ENCODE measurements at regions not wholly inside any gene's neighbourhood (a gene's known extent, or its start where the extent isn't known, plus 50 kb on each side); places are given as distances from the start of the nearest gene placed in this dataset.
"Not testable (repeated sequence)": the region's sequence is repeated elsewhere in the genome, so short reads cannot be mapped to it uniquely, and the experiment has no call there.

- FAIRE-seq; H3K9me3 ChIP-seq (ENCODE audit: insufficient read depth in 2 of 2, low read depth in 1 of 2, low read length in 1 of 2); H3K14ac ChIP-seq (ENCODE audit: insufficient read length); H3K23ac ChIP-seq (ENCODE audit: insufficient read length); DNase-seq (ENCODE audit: low read depth in 1 of 2, low spot score in 2 of 2); H3K4me1 ChIP-seq (replicated peaks in 1 of 4; ENCODE audit: control insufficient read depth in 3 of 4, insufficient read depth in 4 of 4, low read length in 3 of 4); H3K56ac ChIP-seq (replicated peaks; ENCODE audit: insufficient read length, low read depth, low read length); H3K27me3 ChIP-seq (replicated peaks in 1 of 4; ENCODE audit: control insufficient read depth in 3 of 4, extremely low read depth in 1 of 4, insufficient read depth in 3 of 4, low read length in 3 of 4); H3K9ac ChIP-seq (replicated peaks in 1 of 4; ENCODE audit: extremely low read depth in 1 of 4, low read depth in 3 of 4, low read length in 3 of 4); H2BK15ac ChIP-seq (ENCODE audit: low read length); H3K79me1 ChIP-seq (ENCODE audit: low read depth, low read length); H2AK5ac ChIP-seq (ENCODE audit: low read depth, low read length); H4K20me1 ChIP-seq (replicated peaks in 1 of 2; ENCODE audit: control insufficient read depth in 1 of 2, insufficient read depth in 2 of 2, low read length in 2 of 2); H2AFZ ChIP-seq (ENCODE audit: low read length); H3K23me2 ChIP-seq (ENCODE audit: low read depth, low read length); H3K36me3 ChIP-seq (ENCODE audit: control insufficient read depth in 2 of 4, insufficient read depth in 4 of 4, low read length in 3 of 4); H2BK12ac ChIP-seq (ENCODE audit: low read depth, low read length); H4K8ac ChIP-seq (ENCODE audit: extremely low read depth, insufficient read depth, low read length); H3K27ac ChIP-seq (ENCODE audit: low read depth, low read length); H3K18ac ChIP-seq (ENCODE audit: extremely low read depth, low read length): not testable (repeated sequence)
- Histone ChIP-seq H3K79me2 (ENCODE audit: control insufficient read depth in 1 of 2, insufficient read depth in 2 of 2, low read length in 2 of 2) (peaks cover 4 to 51% of the 10 kb centered on the region in 2 experiments), H3K4me2 (ENCODE audit: insufficient read depth in 1 of 2, low read depth in 2 of 2, low read length in 2 of 2) (peak overlapping the region; percentile 64 to 69), H3K4ac (replicated peaks; ENCODE audit: insufficient read length, low read depth, low read length) (peak overlapping the region; percentile 44), H4K5ac (ENCODE audit: insufficient read length, low read depth, low read length) (peak overlapping the region; percentile 93), H2BK5ac (ENCODE audit: low read depth, low read length) (peak overlapping the region; percentile 92; the same call in 1 of the 2 replicates), H4K91ac (replicated peaks; ENCODE audit: insufficient read length, low read length) (peak overlapping the region; percentile 96), H2BK120ac (replicated peaks; ENCODE audit: low read depth, low read length) (peak overlapping the region; percentile 92), H2BK20ac (ENCODE audit: low read length) (0 out of 2 replicates have a peak overlapping the region, but pooled peaks have one; percentile 66), H3K4me3 (ENCODE audit: extremely low read depth in 1 of 4, insufficient read depth in 2 of 4, low read depth in 3 of 4, low read length in 4 of 4) (peak overlapping the region in 3 of 4 experiments; percentile 11 to 46 (median 34); a peak in 4 of 8 replicates)
- ChIA-PET POLR2A (ENCODE audit: partially characterized antibody) (interaction anchor here (1.4 to 10.1 kb wide), 2 partner anchors 11 to 19 kb away, joined by 4 to 126 read pairs; no protein-coding TSS in a partner anchor), CTCF (ENCODE audit: partially characterized antibody) (interaction anchor here (1.0 kb wide), 1 partner anchor 255 kb away, joined by 3 read pairs; no protein-coding TSS in a partner anchor)
- WGBS, 2 experiments (ENCODE audit: extremely low coverage in 1 of 2, insufficient coverage in 1 of 2, insufficient read length in 1 of 2, insufficient replicate concordance in 2 of 2, low coverage in 1 of 2, low lambda C conversion rate in 2 of 2, missing lambda C conversion rate in 1 of 2): 4% methylated on average over 4 of the region's 4 CpGs; no CpG with 5 or more reads in 1 of the 2 experiments
- TF ChIP-seq POLR2A (IDR thresholded peaks at IDR 0.05; ENCODE audit: control extremely low read depth in 1 of 2, low read depth in 2 of 2, low read length in 2 of 2): 0 out of 3 replicates have a peak, but pooled peaks of 1 of the 2 experiments have one; percentile 45
- 0 out of 4 replicates have a peak, but pooled peaks of 1 of the 2 experiments have one; percentile 13 for TF ChIP-seq SIN3A (conservative IDR thresholded peaks at IDR 0.05 in 1 of 2, IDR thresholded peaks at IDR 0.05 in 1 of 2; ENCODE audit: low read depth in 1 of 2, low read length in 2 of 2)
These were observed 491.3 kb downstream of the DISC1 start for GRCh38 chr1:232117903-232118302.

Data from H1 (cell line).